Activated CD4-positive, alpha-beta T cell treated with anti-CD3 and anti-CD28 coated beads, Interleukin-2, amount 10 ng/mL, durations not matched to agents 7 days and 5 days (primary cell): ENCODE measurements at regions not wholly inside any gene's neighbourhood (a gene's known extent, or its start where the extent isn't known, plus 50 kb on each side); places are given as distances from the start of the nearest gene placed in this dataset.

Experiments
- CTCF ChIA-PET: fragments of 350-600 bp; sonication (Branson Sonifier 250); formaldehyde crosslinking; loops from one replicate; lab custom pipeline; 2021; ENCODE audit warnings: antibody characterized with exemption; lab: Charles Lee
- POLR2A ChIA-PET: fragments of 350-600 bp; sonication (Branson Sonifier 250); formaldehyde crosslinking; loops from one replicate; lab custom pipeline; 2021; ENCODE audit warnings: antibody characterized with exemption; lab: Charles Lee
- DNase-seq: peaks from one replicate; pipeline ENCODE4 v3.0.0-alpha.2; 2020
- H3K27ac Mint-ChIP-seq: one replicate; pipeline ENCODE4 v1.8.0; 2021; ENCODE audit warnings: mild to moderate bottlenecking, moderate library complexity, mixed read lengths
- H3K27me3 Mint-ChIP-seq: one replicate; pipeline ENCODE4 v1.8.0; 2021; ENCODE audit warnings: mixed read lengths
- H3K36me3 Mint-ChIP-seq: one replicate; pipeline ENCODE4 v1.8.0; 2021; ENCODE audit warnings: low read depth, mixed read lengths
- H3K4me1 Mint-ChIP-seq: one replicate; pipeline ENCODE4 v1.8.0; 2021; ENCODE audit warnings: mixed read lengths
- H3K4me3 Mint-ChIP-seq: one replicate; pipeline ENCODE4 v1.8.0; 2021; ENCODE audit warnings: mild to moderate bottlenecking, moderate library complexity, mixed read lengths
- H3K9me3 Mint-ChIP-seq: one replicate; pipeline ENCODE4 v1.8.0; 2021; ENCODE audit warnings: mixed read lengths

GRCh38 chr7:35416568-35416967 is 162.7 kb upstream of the TBX20 start:
- Mint-ChIP-seq H3K9me3 (no peaks in the 10 kb centered on the region), H3K36me3 (no peaks in the 10 kb centered on the region), H3K4me1 (no peaks in the 10 kb centered on the region), H3K4me3 (no peak overlapping the region), H3K27ac (no peak overlapping the region), H3K27me3 (peaks cover 4% of the 10 kb centered on the region)
- ChIA-PET POLR2A (no interaction called here), CTCF (no interaction called here)
- DNase-seq: no peak

- CTCF ChIA-PET: interaction anchor here (1.4 to 1.6 kb wide), 2 partner anchors 9 to 11 kb away, joined by 3 to 4 read pairs; no protein-coding TSS in a partner anchor
Measured at GRCh38 chr7:35415411-35415822, 161.5 kb upstream of the TBX20 start.

GRCh38 chr7:35411331-35411730 is 157.4 kb upstream of the TBX20 start:
- ChIA-PET POLR2A (no interaction called here), CTCF (no interaction called here)
- Mint-ChIP-seq H3K27ac (no peak overlapping the region), H3K27me3 (peaks cover 20% of the 10 kb centered on the region), H3K4me3 (no peak overlapping the region), H3K9me3 (no peaks in the 10 kb centered on the region), H3K4me1 (no peaks in the 10 kb centered on the region), H3K36me3 (no peaks in the 10 kb centered on the region)
- no peak for DNase-seq

More at GRCh38 chr7:35415411-35415822, 161.5 kb upstream of the TBX20 start:
- Mint-ChIP-seq H3K4me3 (no peak overlapping the region), H3K9me3 (no peaks in the 10 kb centered on the region), H3K36me3 (no peaks in the 10 kb centered on the region), H3K27me3 (peaks cover 6% of the 10 kb centered on the region), H3K27ac (no peak overlapping the region), H3K4me1 (no peaks in the 10 kb centered on the region)
- POLR2A ChIA-PET: no interaction called here
- no peak for DNase-seq

- Mint-ChIP-seq H3K9me3 (no peaks in the 10 kb centered on the region), H3K27me3 (peaks cover 15% of the 10 kb centered on the region), H3K36me3 (no peaks in the 10 kb centered on the region), H3K4me1 (no peaks in the 10 kb centered on the region), H3K27ac (no peak overlapping the region), H3K4me3 (no peak overlapping the region)
- POLR2A ChIA-PET: no interaction called here
- no peak for DNase-seq
- CTCF ChIA-PET: interaction anchor here (1.3 kb wide), 1 partner anchor 10 kb away, joined by 3 read pairs; no protein-coding TSS in a partner anchor
Measured at GRCh38 chr7:35405461-35405860, 151.6 kb upstream of the TBX20 start.

- H3K27ac Mint-ChIP-seq: no peak overlapping the region
- no peaks in the 10 kb centered on the region for H3K4me1 Mint-ChIP-seq
- POLR2A ChIA-PET: no interaction called here
- H3K4me3 Mint-ChIP-seq: no peak overlapping the region
- CTCF ChIA-PET: interaction anchor here (1.5 kb wide), 1 partner anchor 30 kb away, joined by 3 read pairs; no protein-coding TSS in a partner anchor
- H3K36me3 Mint-ChIP-seq: no peaks in the 10 kb centered on the region
- DNase-seq: no peak
- H3K27me3 Mint-ChIP-seq: peaks cover under 1% of the 10 kb centered on the region
- no peaks in the 10 kb centered on the region for H3K9me3 Mint-ChIP-seq
Measured at GRCh38 chr7:35401217-35401879, 147.4 kb upstream of the TBX20 start.

GRCh38 chr7:35399840-35400239 is 145.9 kb upstream of the TBX20 start:
- H3K9me3 Mint-ChIP-seq: no peaks in the 10 kb centered on the region
- DNase-seq: no peak
- ChIA-PET POLR2A (no interaction called here), CTCF (no interaction called here)
- H3K4me3 Mint-ChIP-seq: no peak overlapping the region
- H3K4me1 Mint-ChIP-seq: no peaks in the 10 kb centered on the region
- peaks cover 4% of the 10 kb centered on the region for H3K27me3 Mint-ChIP-seq
- H3K27ac Mint-ChIP-seq: no peak overlapping the region
- no peaks in the 10 kb centered on the region for H3K36me3 Mint-ChIP-seq

GRCh38 chr7:35399216-35399615 is 145.3 kb upstream of the TBX20 start:
- CTCF ChIA-PET: interaction anchor here (0.6 kb wide), 1 partner anchor 31 kb away, joined by 3 read pairs; no protein-coding TSS in a partner anchor
- no peak for DNase-seq
- Mint-ChIP-seq H3K27me3 (peaks cover 4% of the 10 kb centered on the region), H3K4me1 (no peaks in the 10 kb centered on the region), H3K9me3 (no peaks in the 10 kb centered on the region), H3K4me3 (no peak overlapping the region), H3K36me3 (no peaks in the 10 kb centered on the region), H3K27ac (no peak overlapping the region)
- POLR2A ChIA-PET: no interaction called here

- H3K36me3 Mint-ChIP-seq: no peaks in the 10 kb centered on the region
- no peak overlapping the region for H3K4me3 Mint-ChIP-seq
- H3K4me1 Mint-ChIP-seq: no peaks in the 10 kb centered on the region
- POLR2A ChIA-PET: no interaction called here
- no peak overlapping the region for H3K27ac Mint-ChIP-seq
- DNase-seq: no peak
- H3K9me3 Mint-ChIP-seq: no peaks in the 10 kb centered on the region
- peaks cover 4% of the 10 kb centered on the region for H3K27me3 Mint-ChIP-seq
- CTCF ChIA-PET: interaction anchor here (0.7 kb wide), 1 partner anchor 112 kb away, joined by 4 read pairs; no protein-coding TSS in a partner anchor
Measured at GRCh38 chr7:35398518-35398917, 144.6 kb upstream of the TBX20 start.

- CTCF ChIA-PET: no interaction called here
- H3K36me3 Mint-ChIP-seq: no peaks in the 10 kb centered on the region
- POLR2A ChIA-PET: no interaction called here
- H3K27me3 Mint-ChIP-seq: peaks cover 1% of the 10 kb centered on the region
- H3K4me3 Mint-ChIP-seq: no peak overlapping the region
- H3K27ac Mint-ChIP-seq: no peak overlapping the region
- no peak for DNase-seq
- H3K9me3 Mint-ChIP-seq: no peaks in the 10 kb centered on the region
- H3K4me1 Mint-ChIP-seq: no peaks in the 10 kb centered on the region
Measured at GRCh38 chr7:35390146-35390545, 136.2 kb upstream of the TBX20 start.

- Mint-ChIP-seq H3K4me3 (no peak overlapping the region), H3K4me1 (no peaks in the 10 kb centered on the region), H3K9me3 (no peaks in the 10 kb centered on the region), H3K36me3 (no peaks in the 10 kb centered on the region), H3K27ac (no peak overlapping the region), H3K27me3 (peaks cover 7% of the 10 kb centered on the region)
- CTCF ChIA-PET: no interaction called here
- POLR2A ChIA-PET: no interaction called here
- no peak for DNase-seq
Measured at GRCh38 chr7:35389636-35390035, 135.7 kb upstream of the TBX20 start.

- DNase-seq: no peak
- Mint-ChIP-seq H3K4me3 (no peak overlapping the region), H3K27ac (no peak overlapping the region), H3K27me3 (peaks cover 12% of the 10 kb centered on the region), H3K36me3 (no peaks in the 10 kb centered on the region), H3K4me1 (no peaks in the 10 kb centered on the region), H3K9me3 (no peaks in the 10 kb centered on the region)
- ChIA-PET CTCF (no interaction called here), POLR2A (no interaction called here)
Measured at GRCh38 chr7:35386816-35387706, 133.2 kb upstream of the TBX20 start.

- no peak for DNase-seq
- Mint-ChIP-seq H3K36me3 (no peaks in the 10 kb centered on the region), H3K4me3 (no peak overlapping the region), H3K27ac (no peak overlapping the region), H3K27me3 (peaks cover 12% of the 10 kb centered on the region), H3K4me1 (no peaks in the 10 kb centered on the region), H3K9me3 (no peaks in the 10 kb centered on the region)
- CTCF ChIA-PET: no interaction called here
- POLR2A ChIA-PET: no interaction called here
Measured at GRCh38 chr7:35386082-35386815, 132.3 kb upstream of the TBX20 start.
